SK-N-SH (cell line): ENCODE measurements at regions not wholly inside any gene's neighbourhood (a gene's known extent, or its start where the extent isn't known, plus 50 kb on each side); places are given as distances from the start of the nearest gene placed in this dataset.

Experiments
- CTCF ChIA-PET: fragments of 300-600, 350-600 bp; formaldehyde crosslinking; extraction: SDS; loops from one replicate; lab custom pipeline; 2021; lab: Yijun Ruan, JAX
- POLR2A ChIA-PET: fragments of 350-600 bp; sonication (Branson Sonifier 250); formaldehyde crosslinking; extraction: SDS; loops from one replicate; lab custom pipeline; 2020; ENCODE audit warnings: antibody characterized with exemption, inconsistent platforms; lab: Yijun Ruan, JAX
- DNase-seq: peaks from one replicate; pipeline ENCODE4 v3.0.0; 2012
- H2AFZ ChIP-seq: fragments of 200-600 bp; sonication (generic); 2 replicates; pipeline ENCODE4 v1.8.1; 2016; ENCODE audit warnings: antibody characterized with exemption, mild to moderate bottlenecking, low read depth
- H3F3A ChIP-seq: fragments of 200-600 bp; sonication (generic); replicated peaks from 2 replicates; pipeline ENCODE3; 2016; ENCODE audit warnings: antibody characterized with exemption, mild to moderate bottlenecking; ENCODE audit not compliant: insufficient read depth
- H3K27ac ChIP-seq, 2 experiments: fragments of 200-500 bp in 1 of 2; fragments of 200-600 bp in 1 of 2; sonication (Bioruptor generic) in 1 of 2; sonication (generic), shearing (Covaris generic) in 1 of 2; 2 replicates each; pipeline versions ENCODE4 v1.5.1 to v1.6.1; 2014 to 2016; ENCODE audit warnings: low read depth in 2 of 2, inconsistent platforms in 1 of 2, low read length in 1 of 2, mild to moderate bottlenecking in 1 of 2, mixed read lengths in 1 of 2
- H3K27me3 ChIP-seq: fragments of 200-600 bp; sonication (generic), shearing (Covaris generic); 2 replicates; pipeline ENCODE4 v1.6.1; 2016; ENCODE audit warnings: mixed run types; ENCODE audit not compliant: insufficient read depth
- H3K36me3 ChIP-seq, 2 experiments: fragments of 200-500 bp in 1 of 2; fragments of 200-600 bp in 1 of 2; sonication (Bioruptor generic) in 1 of 2; sonication (generic) in 1 of 2; replicated peaks in 1 of 2; 2 replicates each; pipeline versions ENCODE3 to v1.5.1; 2014 to 2016; ENCODE audit warnings: low read length in 1 of 2, mild to moderate bottlenecking in 1 of 2; ENCODE audit not compliant: insufficient read depth in 2 of 2, control insufficient read depth in 1 of 2
- H3K4me1 ChIP-seq, 2 experiments: fragments of 200-500 bp in 1 of 2; fragments of 200-600 bp in 1 of 2; sonication (Bioruptor generic) in 1 of 2; sonication (generic), shearing (Covaris generic) in 1 of 2; 2 replicates each; pipeline versions ENCODE4 v1.5.1 to v1.6.1; 2014 to 2016; ENCODE audit warnings: low read depth in 1 of 2, low read length in 1 of 2, mixed run types in 1 of 2; ENCODE audit not compliant: insufficient read depth in 2 of 2, control insufficient read depth in 1 of 2
- H3K4me2 ChIP-seq: fragments of 200-600 bp; sonication (generic), shearing (Covaris generic); 2 replicates; pipeline ENCODE4 v1.6.1; 2017; ENCODE audit warnings: mixed run types
- H3K4me3 ChIP-seq, 2 experiments: fragments of 200-500 bp in 1 of 2; fragments of 200-600 bp in 1 of 2; sonication (Bioruptor generic) in 1 of 2; sonication (generic), shearing (Covaris generic) in 1 of 2; 2 replicates each; pipeline versions ENCODE4 v1.5.1 to v1.8.1; 2014 to 2016; ENCODE audit warnings: low read depth in 2 of 2, inconsistent platforms in 1 of 2, low read length in 1 of 2, mild to moderate bottlenecking in 1 of 2, mixed read lengths in 1 of 2, moderate library complexity in 1 of 2
- H3K79me2 ChIP-seq: fragments of 200-600 bp; sonication (generic); 2 replicates; pipeline ENCODE4 v1.8.1; 2017; ENCODE audit warnings: mild to moderate bottlenecking; ENCODE audit not compliant: insufficient read depth
- H3K9ac ChIP-seq: fragments of 200-600 bp; sonication (generic); 2 replicates; pipeline ENCODE4 v1.6.1; 2017; ENCODE audit warnings: mixed run types
- H3K9me2 ChIP-seq: fragments of 200-600 bp; sonication (generic); 2 replicates; pipeline ENCODE4 v1.6.1; 2017; ENCODE audit warnings: mixed run types
- H3K9me3 ChIP-seq: fragments of 200-600 bp; sonication (generic); 2 replicates; pipeline ENCODE4 v1.6.1; 2017; ENCODE audit warnings: mixed run types, mild to moderate bottlenecking, moderate library complexity
- H4K20me1 ChIP-seq: fragments of 200-600 bp; sonication (generic); 2 replicates; pipeline ENCODE4 v1.6.1; 2017; ENCODE audit warnings: mild to moderate bottlenecking, mixed run types; ENCODE audit not compliant: insufficient read depth
- CHD2 ChIP-seq: fragments of 150-350 bp; IDR thresholded peaks from 2 replicates; pipeline ENCODE4 v1.6.1; 2018; ENCODE audit warnings: low read length; ENCODE audit not compliant: partially characterized antibody
- EP300 ChIP-seq, 2 experiments: IDR thresholded peaks; 2 replicates each; pipeline versions ENCODE4 v1.4.0 to v1.6.1; 2012; ENCODE audit warnings: borderline replicate concordance in 1 of 2, low read depth in 1 of 2, low read length in 1 of 2
- FOXM1 ChIP-seq: IDR thresholded peaks from 2 replicates; pipeline ENCODE4 v1.4.0; 2012; ENCODE audit warnings: low read depth, mild to moderate bottlenecking
- GABPA ChIP-seq: IDR thresholded peaks from 2 replicates; pipeline ENCODE4 v1.4.0; 2012; ENCODE audit warnings: low read depth, mild to moderate bottlenecking
- JUND ChIP-seq: IDR thresholded peaks from 2 replicates; pipeline ENCODE4 v1.4.0; 2012
- MXI1 ChIP-seq: IDR thresholded peaks from 2 replicates; pipeline ENCODE4 v1.6.1; 2012; ENCODE audit warnings: mild to moderate bottlenecking, low read depth, low read length, improper control_type of control experiment
- NFIC ChIP-seq: IDR thresholded peaks from 2 replicates; pipeline ENCODE4 v1.4.0; 2012; ENCODE audit warnings: borderline replicate concordance
- NRF1 ChIP-seq: IDR thresholded peaks from 2 replicates; pipeline ENCODE4 v1.6.1; 2012; ENCODE audit warnings: low read depth, mild to moderate bottlenecking, low read length
- POLR2AphosphoS5 ChIP-seq: IDR thresholded peaks from 2 replicates; pipeline ENCODE4 v1.6.1; 2012; ENCODE audit warnings: low read depth, low read length
- RCOR1 ChIP-seq: fragments of 150-350 bp; IDR thresholded peaks from 2 replicates; pipeline ENCODE4 v1.6.1; 2017; ENCODE audit warnings: antibody characterized with exemption, low read length
- SIN3A ChIP-seq: IDR thresholded peaks from 2 replicates; pipeline ENCODE4 v1.6.1; 2012; ENCODE audit warnings: low read depth, mild to moderate bottlenecking, low read length, moderate library complexity, borderline replicate concordance
- SMC3 ChIP-seq: IDR thresholded peaks from 2 replicates; pipeline ENCODE4 v1.6.1; 2012; ENCODE audit warnings: low read depth, low read length, improper control_type of control experiment
- TAF1 ChIP-seq: IDR thresholded peaks from 2 replicates; pipeline ENCODE4 v1.6.1; 2012; ENCODE audit warnings: low read depth, mild to moderate bottlenecking, low read length, moderate library complexity, borderline replicate concordance
- TEAD4 ChIP-seq: IDR thresholded peaks from 2 replicates; pipeline ENCODE4 v1.4.0; 2012; ENCODE audit warnings: mild to moderate bottlenecking, borderline replicate concordance; ENCODE audit not compliant: insufficient read depth
- YY1 ChIP-seq: IDR thresholded peaks from 2 replicates; pipeline ENCODE4 v1.4.0; 2012; ENCODE audit warnings: low read depth, mild to moderate bottlenecking
- WGBS: methylation state at CpG from one replicate; pipeline ENCODE4 v1.1.6; 2017; ENCODE audit warnings: low lambda C conversion rate; 5-methylcytosine and 5-hydroxymethylcytosine counted together
- TF ChIP-seq, protein P1 (sequence below): fragments of 150-350 bp; IDR thresholded peaks from 2 replicates; pipeline ENCODE4 v1.6.1; 2016; ENCODE audit warnings: mild to moderate bottlenecking, low read depth, low read length
- TF ChIP-seq, protein P2 (sequence below): IDR thresholded peaks from 2 replicates; pipeline ENCODE4 v1.6.1; 2012; ENCODE audit warnings: mild to moderate bottlenecking, low read depth, low read length, moderate library complexity
- TF ChIP-seq, protein P3 (sequence below): IDR thresholded peaks from 2 replicates; pipeline ENCODE4 v1.4.0; 2012; ENCODE audit warnings: low read depth, borderline replicate concordance
- TF ChIP-seq, protein P4 (sequence below): fragments of 150-350 bp; IDR thresholded peaks from 2 replicates; pipeline ENCODE4 v1.6.1; 2017; ENCODE audit warnings: antibody characterized with exemption, low read length, low read depth, borderline replicate concordance

DNA sequence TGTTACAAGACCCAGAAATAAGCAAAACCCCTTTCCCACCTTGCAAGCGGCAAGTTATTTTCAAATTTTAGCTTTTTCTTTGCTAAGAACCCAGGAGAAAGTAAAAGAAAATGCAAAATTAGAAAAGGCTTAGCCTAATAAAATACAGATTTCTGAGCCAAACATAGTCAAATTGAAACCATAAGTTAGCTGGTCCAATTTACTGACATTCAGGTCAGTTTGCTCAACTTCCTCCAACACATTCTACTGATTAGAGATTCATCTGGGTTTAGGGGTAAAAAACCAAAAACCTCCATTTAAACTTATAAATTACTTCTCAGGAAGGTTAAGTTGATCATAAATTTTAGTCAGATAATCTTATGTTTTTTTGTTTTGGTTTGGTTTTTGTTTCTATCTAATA, 701.8 kb upstream of the CXADR start:
- 85% methylated on average over 1 of the region's 1 CpG for WGBS
- no peak overlapping the region for H3K9ac ChIP-seq
- no peak overlapping the region for H2AFZ ChIP-seq
- no peaks in the 10 kb centered on the region for H4K20me1 ChIP-seq
- ChIA-PET CTCF (interaction anchor here (1.3 to 1.9 kb wide), 2 partner anchors 10 to 19 kb away, joined by 4 read pairs; no protein-coding TSS in a partner anchor), POLR2A (no interaction called here)
- no peak overlapping the region for H3K4me3 ChIP-seq
- DNase-seq: no peak
- no peaks in the 10 kb centered on the region for H3K4me1 ChIP-seq
- no peaks in the 10 kb centered on the region for H3F3A ChIP-seq
- no peaks in the 10 kb centered on the region for H3K27me3 ChIP-seq
- no peaks in the 10 kb centered on the region for H3K9me3 ChIP-seq
- H3K79me2 ChIP-seq: no peaks in the 10 kb centered on the region
- no peak overlapping the region for H3K4me2 ChIP-seq
- H3K9me2 ChIP-seq: no peaks in the 10 kb centered on the region
- TF ChIP-seq EP300 (IDR thresholded peaks at IDR 0.05; ENCODE audit: borderline replicate concordance in 1 of 2, low read depth in 1 of 2, low read length in 1 of 2): no peak
- TF ChIP-seq RCOR1: no peak
- TF ChIP-seq MXI1: no peak
- TF ChIP-seq POLR2AphosphoS5: no peak
- TF ChIP-seq TAF1: no peak
- no peak for TF ChIP-seq FOXM1
- no peak for TF ChIP-seq CHD2
- TF ChIP-seq, protein P1, sequence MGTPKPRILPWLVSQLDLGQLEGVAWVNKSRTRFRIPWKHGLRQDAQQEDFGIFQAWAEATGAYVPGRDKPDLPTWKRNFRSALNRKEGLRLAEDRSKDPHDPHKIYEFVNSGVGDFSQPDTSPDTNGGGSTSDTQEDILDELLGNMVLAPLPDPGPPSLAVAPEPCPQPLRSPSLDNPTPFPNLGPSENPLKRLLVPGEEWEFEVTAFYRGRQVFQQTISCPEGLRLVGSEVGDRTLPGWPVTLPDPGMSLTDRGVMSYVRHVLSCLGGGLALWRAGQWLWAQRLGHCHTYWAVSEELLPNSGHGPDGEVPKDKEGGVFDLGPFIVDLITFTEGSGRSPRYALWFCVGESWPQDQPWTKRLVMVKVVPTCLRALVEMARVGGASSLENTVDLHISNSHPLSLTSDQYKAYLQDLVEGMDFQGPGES: no peak
- TF ChIP-seq, protein P2, sequence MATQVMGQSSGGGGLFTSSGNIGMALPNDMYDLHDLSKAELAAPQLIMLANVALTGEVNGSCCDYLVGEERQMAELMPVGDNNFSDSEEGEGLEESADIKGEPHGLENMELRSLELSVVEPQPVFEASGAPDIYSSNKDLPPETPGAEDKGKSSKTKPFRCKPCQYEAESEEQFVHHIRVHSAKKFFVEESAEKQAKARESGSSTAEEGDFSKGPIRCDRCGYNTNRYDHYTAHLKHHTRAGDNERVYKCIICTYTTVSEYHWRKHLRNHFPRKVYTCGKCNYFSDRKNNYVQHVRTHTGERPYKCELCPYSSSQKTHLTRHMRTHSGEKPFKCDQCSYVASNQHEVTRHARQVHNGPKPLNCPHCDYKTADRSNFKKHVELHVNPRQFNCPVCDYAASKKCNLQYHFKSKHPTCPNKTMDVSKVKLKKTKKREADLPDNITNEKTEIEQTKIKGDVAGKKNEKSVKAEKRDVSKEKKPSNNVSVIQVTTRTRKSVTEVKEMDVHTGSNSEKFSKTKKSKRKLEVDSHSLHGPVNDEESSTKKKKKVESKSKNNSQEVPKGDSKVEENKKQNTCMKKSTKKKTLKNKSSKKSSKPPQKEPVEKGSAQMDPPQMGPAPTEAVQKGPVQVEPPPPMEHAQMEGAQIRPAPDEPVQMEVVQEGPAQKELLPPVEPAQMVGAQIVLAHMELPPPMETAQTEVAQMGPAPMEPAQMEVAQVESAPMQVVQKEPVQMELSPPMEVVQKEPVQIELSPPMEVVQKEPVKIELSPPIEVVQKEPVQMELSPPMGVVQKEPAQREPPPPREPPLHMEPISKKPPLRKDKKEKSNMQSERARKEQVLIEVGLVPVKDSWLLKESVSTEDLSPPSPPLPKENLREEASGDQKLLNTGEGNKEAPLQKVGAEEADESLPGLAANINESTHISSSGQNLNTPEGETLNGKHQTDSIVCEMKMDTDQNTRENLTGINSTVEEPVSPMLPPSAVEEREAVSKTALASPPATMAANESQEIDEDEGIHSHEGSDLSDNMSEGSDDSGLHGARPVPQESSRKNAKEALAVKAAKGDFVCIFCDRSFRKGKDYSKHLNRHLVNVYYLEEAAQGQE: no peak
- no peak for TF ChIP-seq SIN3A
- no peak for TF ChIP-seq JUND
- no peak for TF ChIP-seq SMC3
- TF ChIP-seq, protein P3, sequence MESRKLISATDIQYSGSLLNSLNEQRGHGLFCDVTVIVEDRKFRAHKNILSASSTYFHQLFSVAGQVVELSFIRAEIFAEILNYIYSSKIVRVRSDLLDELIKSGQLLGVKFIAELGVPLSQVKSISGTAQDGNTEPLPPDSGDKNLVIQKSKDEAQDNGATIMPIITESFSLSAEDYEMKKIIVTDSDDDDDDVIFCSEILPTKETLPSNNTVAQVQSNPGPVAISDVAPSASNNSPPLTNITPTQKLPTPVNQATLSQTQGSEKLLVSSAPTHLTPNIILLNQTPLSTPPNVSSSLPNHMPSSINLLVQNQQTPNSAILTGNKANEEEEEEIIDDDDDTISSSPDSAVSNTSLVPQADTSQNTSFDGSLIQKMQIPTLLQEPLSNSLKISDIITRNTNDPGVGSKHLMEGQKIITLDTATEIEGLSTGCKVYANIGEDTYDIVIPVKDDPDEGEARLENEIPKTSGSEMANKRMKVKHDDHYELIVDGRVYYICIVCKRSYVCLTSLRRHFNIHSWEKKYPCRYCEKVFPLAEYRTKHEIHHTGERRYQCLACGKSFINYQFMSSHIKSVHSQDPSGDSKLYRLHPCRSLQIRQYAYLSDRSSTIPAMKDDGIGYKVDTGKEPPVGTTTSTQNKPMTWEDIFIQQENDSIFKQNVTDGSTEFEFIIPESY: no peak
- no peak for TF ChIP-seq NRF1
- no peak for TF ChIP-seq TEAD4
- TF ChIP-seq, protein P4, sequence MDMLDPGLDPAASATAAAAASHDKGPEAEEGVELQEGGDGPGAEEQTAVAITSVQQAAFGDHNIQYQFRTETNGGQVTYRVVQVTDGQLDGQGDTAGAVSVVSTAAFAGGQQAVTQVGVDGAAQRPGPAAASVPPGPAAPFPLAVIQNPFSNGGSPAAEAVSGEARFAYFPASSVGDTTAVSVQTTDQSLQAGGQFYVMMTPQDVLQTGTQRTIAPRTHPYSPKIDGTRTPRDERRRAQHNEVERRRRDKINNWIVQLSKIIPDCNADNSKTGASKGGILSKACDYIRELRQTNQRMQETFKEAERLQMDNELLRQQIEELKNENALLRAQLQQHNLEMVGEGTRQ: no peak
- TF ChIP-seq YY1: no peak
- TF ChIP-seq NFIC: no peak
- no peak for TF ChIP-seq GABPA
- no peaks in the 10 kb centered on the region for H3K36me3 ChIP-seq
- no peak overlapping the region for H3K27ac ChIP-seq
